ENCODE measurements at regions not wholly inside any gene's neighbourhood (a gene's known extent, or its start where the extent isn't known, plus 50 kb on each side); places are given as distances from the start of the nearest gene placed in this dataset.

- DNase-seq = no peak
Measured at GRCh38 chrX:145630806-145631435, 186.7 kb upstream of the SLITRK2 start.

GRCh38 chrX:145631461-145631951, 186.1 kb upstream of the SLITRK2 start:
- no peak for DNase-seq

GRCh38 chrX:145654486-145654885, 163.1 kb upstream of the SLITRK2 start:
- DNase-seq = no peak

- DNase-seq = peak in 16 of 58 donors; percentile 0 to 19 (median 3)
Measured at GRCh38 chrX:145673841-145674240, 143.8 kb upstream of the SLITRK2 start.

- no peak for DNase-seq
Measured at GRCh38 chrX:145677109-145677817, 140.4 kb upstream of the SLITRK2 start.

- DNase-seq = no peak
Measured at GRCh38 chrX:145682518-145683298, 134.9 kb upstream of the SLITRK2 start.

GRCh38 chrX:145687146-145687545, 130.5 kb upstream of the SLITRK2 start:
- no peak for DNase-seq

- no peak for DNase-seq
Measured at GRCh38 chrX:145687707-145688106, 129.9 kb upstream of the SLITRK2 start.

- no peak for DNase-seq
Measured at GRCh38 chrX:145694048-145694447, 123.6 kb upstream of the SLITRK2 start.

- DNase-seq = no peak
Measured at GRCh38 chrX:145715641-145716138, 101.9 kb upstream of the SLITRK2 start.

- DNase-seq = no peak
Measured at GRCh38 chrX:145716226-145716625, 101.4 kb upstream of the SLITRK2 start.

- peak in 35 of 58 donors; percentile 0 to 74 (median 11) for DNase-seq
Measured at GRCh38 chrX:145727476-145727875, 90.2 kb upstream of the SLITRK2 start.

GRCh38 chrX:145729635-145730034, 88.0 kb upstream of the SLITRK2 start:
- DNase-seq = peak in 50 of 58 donors; percentile 0 to 81 (median 24)

GRCh38 chrX:145735036-145735435, 82.6 kb upstream of the SLITRK2 start:
- DNase-seq = no peak

- peak in 1 of 58 donors; percentile 15 for DNase-seq
Measured at GRCh38 chrX:145751943-145752342, 65.7 kb upstream of the SLITRK2 start.

All from anterior cingulate cortex (tissue), 58 donors.